Activated CD4-positive, alpha-beta T cell treated with anti-CD3 and anti-CD28 coated beads, Interleukin-2, amount 50 U/mL, for 1 hour (primary cell): ENCODE measurements at regions not wholly inside any gene's neighbourhood (a gene's known extent, or its start where the extent isn't known, plus 50 kb on each side); places are given as distances from the start of the nearest gene placed in this dataset.

Source experiments
- DNase-seq: peaks from one replicate; pipeline ENCODE4 v3.0.0-alpha.2; 2020

DNA sequence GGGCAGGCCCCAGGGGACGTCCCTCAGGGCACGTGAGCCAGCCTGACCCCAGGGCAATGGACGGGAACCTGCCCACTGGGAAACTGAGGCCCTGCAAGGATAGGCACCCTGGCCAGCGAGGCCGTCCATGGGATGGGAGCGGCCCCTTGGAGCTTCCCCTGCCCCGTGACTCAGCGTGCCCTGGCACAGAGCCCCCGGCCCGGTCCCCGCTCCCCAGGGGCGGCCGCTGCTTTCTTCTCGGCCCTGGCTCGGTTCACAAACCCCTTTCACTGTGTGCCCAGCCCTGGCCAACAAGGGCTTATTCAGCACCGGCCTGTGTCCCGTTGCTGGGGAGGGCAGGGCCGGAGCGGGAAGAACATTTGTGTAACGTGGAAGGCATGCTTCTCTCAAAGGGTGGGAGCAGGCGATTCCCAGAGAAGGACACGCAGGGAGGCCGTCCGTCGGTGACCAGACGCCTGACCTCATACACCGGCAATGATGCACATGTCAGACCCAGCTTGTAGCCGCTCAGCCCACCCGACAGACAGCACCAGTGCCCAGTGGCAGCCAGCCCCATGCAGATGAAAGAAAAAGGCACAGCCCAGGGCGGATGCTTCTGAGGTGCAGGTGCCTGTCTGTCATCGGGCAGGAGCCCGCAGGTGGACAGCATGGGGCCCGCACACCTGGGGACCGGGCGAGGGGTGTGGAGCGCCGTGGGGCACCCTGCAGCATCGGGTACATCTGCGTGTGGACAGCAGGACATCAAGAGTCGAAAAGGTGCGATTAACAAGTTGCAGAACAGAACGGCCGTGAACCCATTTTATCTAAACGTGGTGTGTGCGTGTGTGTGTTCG lies 94.5 kb downstream of the PDGFA start:
- DNase-seq: no peak

DNA sequence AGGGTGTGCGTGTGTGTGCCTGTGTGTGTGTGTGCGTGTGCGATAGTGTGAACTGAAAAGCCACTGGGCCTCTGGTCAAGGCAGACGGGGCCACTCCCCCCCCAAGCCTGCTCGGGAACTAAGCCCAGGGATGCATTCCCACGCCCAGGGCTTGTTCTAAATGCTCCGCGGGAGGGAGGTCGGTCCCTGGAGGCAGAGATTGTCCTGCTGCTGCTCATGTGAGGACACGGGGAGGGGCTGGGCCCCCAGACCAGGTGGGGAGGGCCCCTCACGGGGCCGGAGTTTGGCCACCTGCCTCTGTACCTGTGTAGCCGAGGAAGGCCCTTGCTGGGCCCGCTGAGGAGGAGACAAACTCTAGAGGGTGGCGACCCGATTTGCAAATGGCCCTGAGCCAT lies 93.9 kb downstream of the PDGFA start:
- DNase-seq: no peak

DNA sequence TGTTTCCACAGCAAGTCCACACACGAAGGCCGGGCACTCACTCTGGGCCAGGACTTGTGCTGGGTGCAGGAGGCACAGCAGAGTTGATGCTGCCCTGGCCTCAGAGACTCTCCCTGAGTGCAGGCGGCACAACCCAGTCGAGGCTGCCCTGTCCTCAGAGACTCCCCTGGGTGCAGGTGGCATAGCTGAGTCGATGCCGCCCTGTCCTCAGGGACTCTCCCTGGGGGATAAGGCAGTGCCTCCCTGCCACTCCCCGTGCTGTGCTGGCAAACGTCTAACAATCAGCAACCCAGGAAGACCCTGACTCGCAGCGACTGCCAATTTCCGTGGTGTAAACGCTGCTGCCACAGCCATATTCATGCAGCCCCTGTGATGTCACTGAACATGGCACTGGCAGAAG lies 93.1 kb downstream of the PDGFA start:
- no peak for DNase-seq

DNA sequence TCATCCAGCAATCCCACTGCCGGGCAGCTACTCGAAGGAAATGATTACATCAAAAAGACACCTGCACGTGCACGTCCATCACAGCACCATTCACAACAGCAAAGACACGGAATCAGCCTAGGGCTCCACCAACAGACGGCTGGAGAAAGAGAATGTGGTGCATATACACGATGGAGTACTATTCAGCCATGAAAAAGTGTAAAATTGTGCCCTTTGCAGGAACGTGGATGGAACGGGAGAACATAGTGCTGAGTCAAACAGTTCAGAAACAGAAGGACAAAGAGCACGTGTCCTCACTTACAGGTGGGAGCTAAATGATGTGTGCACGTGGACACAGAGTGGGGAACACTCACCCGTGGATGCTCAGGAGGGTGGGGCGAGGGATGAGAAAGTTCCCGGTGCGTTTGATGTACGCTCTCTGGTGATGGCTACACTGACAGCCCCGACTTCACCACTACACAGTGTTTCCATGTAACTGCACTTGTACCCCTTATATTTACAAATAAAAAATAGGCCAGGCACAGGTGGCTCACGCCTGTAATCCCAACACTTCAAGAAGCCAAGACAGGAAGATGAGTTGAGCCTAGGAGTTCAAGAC lies 92.0 kb downstream of the PDGFA start:
- DNase-seq: no peak

DNA sequence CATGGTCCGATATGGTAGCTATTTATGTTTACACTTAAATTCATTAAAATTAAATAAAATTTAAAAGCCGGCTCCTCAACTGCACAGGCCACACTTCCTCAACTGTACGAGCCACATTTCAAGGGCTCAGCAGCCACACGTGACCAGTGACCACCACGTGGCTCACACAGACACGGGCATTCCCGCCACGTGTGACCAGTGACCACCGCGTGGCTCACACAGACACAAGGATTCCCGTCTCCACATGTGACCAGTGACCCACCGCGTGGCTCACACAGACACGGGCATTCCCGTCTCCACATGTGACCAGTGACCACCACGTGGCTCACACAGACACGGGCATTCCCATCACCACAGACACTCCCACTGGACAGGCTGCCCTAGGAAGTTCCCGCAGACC lies 91.3 kb downstream of the PDGFA start:
- no peak for DNase-seq

DNA sequence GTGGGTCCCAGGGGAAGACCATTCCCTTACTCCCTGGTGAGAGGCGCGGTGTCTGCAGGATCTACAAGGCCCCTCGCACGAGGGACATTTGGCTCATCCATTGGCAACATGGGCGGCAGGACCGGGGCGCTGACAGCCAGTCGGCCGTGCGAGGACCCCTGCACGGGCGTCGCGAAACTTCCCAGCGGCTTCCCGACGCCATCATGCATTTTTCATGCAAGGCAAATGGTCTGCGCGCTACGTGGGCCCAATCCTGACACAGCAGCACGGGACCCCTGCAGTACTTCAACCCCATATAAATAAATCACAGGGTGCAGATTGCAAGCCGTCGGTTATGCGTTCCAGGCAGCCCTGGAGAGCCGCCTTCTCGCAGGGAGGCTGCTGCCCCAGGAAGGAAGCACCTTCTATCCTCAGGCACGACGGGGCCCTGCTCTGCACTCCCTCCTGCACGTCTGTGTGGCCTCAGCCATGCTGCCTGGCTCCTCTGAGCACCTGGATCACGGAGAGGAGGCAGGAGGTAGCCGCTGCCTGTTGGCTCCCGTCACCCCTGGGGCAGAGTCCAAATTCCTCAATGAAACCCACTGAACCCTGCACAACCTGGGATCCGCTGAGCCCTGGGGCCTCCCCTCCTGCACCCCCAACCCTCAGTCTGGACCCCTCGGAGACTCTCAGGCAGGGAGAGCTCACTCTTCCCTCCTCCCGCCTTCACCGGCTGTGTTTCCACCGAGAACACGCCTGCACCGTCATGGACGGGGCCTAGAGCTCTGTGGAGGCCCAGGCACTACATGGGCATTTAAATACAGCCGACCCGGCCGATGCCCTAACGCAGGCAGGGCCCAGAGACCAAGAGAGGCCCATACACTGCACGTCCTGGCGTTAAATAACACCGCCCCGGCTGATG lies 90.5 kb downstream of the PDGFA start:
- no peak for DNase-seq

DNA sequence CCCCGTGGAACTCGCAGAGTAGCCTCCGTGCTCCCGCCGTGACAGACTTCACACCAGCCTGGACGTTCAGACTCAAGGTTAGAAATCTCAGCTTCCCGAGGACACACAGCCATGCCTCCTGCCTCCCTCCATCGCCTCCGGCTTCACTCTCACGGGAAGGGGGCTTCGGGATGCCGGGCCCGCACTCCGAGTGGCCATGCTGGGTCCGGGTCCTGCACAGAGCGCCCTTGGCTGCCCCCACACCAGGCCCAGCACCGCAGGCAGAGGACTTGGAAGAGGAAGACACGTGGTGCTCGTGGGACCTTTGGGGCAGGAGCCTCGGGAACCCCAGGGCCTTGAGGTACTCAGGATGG lies 89.8 kb downstream of the PDGFA start:
- no peak for DNase-seq

DNA sequence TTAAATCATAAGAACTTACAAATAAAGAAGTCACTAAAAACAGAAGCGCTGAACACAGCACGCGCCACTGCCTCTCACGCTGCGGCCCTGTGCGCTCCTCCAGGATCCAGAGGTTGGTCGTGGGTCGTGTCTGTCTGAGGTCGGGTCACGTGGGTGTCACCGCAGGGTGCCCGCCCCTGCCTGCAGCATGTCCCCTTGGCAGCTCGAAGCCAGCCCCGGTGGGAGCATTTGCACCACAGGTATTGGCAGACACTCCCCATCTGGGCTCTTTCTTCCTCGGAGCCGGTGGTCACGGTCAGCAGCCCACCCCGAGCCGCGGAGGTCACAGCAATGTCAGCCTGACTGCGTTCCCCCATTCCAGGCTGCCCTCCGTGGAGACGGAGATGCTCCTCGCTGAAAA lies 88.6 kb downstream of the PDGFA start:
- DNase-seq: no peak

DNA sequence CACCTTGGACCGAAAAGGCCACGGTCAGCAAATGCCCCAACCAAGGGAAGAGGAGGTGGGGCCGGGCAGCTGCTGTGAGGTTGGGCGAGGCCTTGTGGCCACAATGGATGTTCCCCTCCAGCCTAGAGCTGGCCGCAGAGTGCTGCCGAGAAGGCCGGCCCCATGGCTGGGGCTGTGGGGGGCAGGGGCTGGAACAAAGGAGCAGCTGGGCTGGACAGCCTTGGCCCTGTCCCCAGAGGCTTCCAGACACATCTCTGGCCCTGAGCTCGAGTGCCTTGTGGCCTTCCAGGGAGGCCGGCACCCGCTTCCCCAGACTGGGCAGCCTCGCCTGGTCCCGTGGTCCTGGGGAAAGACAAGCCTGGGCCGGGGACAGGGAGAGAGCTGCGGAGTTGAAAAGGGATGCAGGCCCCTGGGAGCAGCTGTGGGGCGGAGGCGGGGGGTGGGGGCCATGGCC lies 88.0 kb downstream of the PDGFA start:
- no peak for DNase-seq

DNA sequence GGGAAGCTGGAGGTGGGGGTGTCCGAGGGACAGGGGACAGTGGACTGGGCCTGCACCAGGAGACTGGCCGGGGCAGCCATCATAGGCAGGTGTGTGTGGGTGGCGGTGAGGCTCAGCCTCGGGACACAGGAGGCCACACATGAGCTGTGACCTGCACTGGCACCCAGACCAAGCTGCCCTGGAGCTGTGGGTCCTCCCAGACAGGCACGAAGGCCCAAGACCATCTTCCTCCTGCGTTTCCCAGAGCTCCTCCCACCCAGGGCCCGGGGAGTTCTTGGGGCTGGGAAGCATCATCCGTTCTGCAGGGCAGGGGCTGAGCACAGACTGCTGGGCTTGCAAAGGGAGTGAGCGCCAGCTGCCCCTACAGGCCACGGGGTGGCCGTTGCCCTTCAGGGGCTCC lies 87.4 kb downstream of the PDGFA start:
- DNase-seq: no peak

DNA sequence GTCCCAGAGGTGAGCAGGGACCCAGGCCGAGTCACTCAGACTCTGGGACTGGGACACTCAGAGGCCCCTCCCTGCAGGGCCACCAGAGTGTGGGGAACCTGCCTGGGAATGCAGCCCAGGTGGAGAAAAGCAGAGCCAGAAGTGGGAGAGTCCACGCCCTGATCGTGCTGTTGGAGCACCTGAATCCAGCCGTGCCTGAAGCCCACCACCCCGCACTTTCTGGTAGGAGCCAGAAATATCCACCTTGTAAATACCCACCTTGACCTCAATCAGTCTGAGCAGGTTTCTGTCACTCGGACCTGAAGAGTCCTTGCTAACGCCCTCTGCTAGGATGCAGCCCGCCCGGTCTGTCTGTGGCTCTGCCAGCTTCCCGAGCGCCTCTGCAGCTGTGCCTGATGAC lies 86.7 kb downstream of the PDGFA start:
- no peak for DNase-seq

DNA sequence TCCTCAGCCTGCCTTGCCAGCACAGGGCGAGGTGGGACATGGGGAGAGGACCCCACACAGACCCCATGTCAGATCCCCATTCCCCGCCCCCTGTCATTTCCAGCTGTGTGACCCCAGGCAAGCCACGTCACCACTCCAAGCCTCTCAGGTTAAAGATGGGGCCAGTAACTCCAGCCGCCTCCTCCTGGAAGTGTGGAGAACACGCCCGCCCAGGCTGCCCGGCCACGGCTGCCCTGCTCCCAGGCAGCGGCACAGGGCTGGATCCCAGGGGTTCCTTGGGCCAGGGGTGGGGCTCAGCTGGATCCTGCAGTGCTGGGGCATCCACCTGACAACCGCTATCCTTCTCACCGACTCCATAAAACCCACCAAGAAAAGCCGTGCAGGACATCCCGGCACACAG lies 86.1 kb downstream of the PDGFA start:
- no peak for DNase-seq

DNA sequence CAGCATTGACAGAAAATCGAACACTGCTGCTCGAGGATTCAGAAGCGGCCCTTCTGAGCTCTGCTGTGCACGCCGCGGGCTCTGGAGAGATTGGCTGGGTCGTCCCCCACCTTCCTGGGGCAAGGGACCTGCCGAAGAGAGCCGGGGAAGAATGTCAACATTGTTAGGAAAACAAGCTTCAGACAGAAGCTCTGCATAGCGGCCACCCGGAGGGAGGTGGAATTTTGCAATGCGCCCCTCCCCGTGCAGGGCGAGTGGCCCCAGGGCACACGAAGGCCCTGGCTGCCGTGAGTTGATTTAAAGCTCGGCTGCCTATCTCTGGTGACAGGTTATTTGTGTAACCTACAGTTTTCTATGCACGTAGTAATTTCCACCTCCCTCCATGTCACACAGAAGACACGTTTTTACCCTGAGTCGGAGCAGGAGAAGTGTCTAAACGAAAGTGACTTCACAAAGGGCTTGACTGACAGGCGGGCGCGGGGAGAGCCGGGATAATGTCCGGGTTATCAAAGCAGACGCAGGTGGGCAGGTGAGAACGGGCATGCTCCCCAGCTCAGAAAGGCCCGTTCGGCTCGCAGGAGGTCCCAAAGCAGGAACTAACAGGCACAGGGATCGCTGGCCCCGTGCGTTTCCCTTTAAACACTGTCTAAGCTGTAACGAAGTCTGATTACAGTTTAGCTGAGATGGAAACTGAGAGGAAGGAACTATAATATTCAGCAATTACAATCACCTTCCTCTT lies 84.6 kb downstream of the PDGFA start:
- no peak for DNase-seq

DNA sequence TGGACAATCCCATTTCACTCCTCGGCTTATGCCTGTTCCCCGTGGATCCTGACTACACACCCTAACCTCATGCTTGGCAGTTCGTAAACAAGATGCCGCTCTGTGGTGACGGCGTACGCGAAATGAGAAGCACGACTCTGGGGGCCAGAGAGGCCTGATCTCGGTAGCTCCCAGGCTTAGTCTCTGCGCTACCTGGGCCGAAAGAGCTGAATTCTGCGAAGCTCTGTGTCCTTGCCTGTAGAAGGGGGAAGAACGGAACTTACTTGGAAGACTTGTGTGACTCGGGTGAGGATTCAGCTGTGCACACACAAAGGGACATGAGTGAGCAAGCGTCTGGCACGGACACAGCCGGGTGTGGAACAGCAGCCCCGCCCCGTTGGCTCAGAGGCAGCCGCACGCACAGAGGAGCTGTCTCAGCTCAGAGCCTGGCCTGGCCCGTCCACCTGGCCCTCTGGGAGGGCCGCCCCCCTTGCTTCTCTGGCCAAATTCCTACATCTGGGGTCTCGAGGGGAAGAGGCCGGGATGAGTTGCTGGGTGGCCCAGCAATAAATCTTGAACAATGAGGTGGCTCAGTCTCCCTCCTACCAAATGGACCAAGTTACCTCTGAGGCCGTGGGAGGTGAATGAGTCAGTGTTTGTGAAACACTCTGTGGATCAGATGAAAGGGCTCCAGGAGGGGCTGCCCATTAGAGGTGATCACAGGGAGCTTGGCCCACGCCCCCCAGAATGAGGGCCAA lies 83.8 kb downstream of the PDGFA start:
- DNase-seq: no peak

DNA sequence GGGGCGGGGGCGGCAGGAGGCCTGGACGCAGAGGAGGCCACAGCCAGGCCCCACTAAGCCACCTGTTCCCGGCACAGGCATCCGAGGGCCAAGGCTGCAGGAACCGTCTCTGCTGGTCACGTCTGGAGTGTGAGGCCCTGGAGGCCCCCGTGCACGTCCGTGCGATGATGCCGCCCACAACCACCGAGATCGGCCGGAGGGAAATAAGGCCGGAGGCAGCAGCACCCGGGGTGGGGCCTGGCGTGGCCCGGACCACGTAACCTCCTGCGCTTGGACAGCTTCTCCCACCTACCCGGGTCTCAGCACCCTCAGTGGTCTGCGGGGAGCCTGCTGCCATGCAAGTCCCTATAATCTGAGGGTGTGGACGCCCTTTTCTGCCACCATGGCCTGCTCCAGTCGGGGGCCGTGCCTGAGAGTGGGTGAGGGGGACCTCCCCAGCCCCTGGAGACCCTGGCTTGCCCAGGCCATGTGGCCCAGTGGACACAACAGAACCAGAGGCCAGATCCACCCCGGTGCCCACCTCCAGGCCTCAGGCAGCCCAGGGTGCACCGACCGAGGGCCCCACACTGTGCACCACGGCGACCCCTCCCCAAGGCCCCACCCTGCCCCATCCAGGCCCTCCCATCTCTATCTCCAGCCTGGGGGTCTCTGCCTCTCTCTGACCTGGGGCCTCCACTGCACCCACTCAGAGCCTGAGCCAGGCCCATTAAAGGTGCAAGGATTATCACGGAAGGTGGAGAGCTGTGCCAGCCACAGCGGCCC lies 83.1 kb downstream of the PDGFA start:
- DNase-seq: no peak

DNA sequence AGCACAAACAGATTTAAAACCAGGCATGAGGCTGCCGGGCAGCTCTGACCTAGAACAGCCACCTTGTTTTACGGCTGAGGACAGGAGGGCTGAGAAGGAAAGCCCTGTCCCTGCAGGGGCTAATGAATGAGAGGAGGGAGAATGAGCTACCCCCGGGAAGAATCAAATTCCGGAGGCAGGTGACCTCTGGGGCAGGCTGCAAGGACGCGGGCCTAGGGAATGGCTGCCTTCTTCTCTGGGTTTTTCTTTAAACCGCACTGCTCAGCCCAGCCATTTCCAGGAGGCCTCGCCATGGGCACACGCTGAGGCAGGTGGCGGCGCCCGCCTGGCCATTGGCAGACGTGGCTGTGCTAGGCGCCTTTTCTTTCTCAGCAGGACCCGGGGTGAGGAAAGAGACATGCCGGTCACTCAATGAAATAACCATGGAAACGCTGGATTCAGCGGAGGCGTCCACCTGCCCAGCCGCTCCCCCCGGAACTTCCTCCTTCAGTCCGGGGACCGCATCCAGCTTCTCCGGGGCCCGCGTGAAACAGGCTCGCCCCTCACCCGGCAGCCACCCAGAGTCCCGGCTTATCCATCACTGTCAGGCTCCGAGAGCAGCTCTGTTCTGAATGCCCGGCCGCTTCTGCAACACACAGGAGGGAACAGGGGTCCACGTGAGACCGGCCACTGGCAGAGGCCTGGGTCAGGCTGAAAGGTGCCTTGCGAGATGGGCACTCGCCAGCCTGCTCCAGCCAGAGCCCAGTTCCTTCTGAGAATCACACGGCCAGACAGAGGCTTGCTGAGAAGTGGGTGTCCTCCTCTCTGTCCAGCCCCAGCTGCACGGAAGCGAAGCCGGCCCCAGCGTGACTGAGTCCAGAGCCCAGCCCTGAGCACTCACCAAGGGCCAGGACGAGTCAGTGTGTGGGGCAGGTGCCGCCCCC lies 82.1 kb downstream of the PDGFA start:
- no peak for DNase-seq

DNA sequence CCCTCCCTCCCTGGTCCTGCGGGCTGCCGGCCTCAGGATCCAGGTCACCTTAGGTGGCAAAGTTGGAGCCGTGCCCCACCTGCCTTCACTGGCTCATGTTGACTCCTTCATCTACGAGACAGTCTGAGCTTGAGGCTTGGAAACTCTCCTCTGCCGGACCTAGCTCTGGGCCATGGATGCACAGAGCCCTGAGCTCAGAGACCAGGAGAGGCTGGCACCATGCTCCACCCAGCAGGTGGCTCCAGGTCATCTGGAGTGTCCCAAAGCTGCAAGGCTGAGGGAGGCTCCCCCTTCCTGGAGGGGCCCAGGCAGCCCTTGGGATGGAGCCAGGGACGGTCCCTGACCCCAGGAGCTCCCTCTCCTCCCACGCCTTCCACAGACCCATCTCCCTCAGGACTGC lies 81.3 kb downstream of the PDGFA start:
- DNase-seq: no peak

DNA sequence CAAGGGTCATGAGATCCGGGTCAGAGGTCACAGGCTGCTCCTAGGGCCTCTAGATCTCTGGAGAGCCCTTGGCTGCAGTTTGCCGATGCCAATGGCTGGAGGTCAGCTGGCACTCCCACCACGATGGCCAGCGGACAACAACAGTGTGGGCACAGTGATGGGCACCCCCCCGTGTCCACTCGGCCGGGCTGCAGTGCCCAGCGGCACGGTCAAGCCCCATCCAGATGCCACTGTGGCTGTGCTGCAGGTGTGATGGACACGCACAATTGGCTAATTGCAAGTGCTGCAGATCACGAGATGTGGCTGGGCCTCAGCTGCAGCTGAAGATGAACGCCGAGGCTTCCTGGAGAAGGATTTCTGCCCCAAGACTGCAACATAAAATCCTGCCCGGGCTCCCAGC lies 80.7 kb downstream of the PDGFA start:
- no peak for DNase-seq

DNA sequence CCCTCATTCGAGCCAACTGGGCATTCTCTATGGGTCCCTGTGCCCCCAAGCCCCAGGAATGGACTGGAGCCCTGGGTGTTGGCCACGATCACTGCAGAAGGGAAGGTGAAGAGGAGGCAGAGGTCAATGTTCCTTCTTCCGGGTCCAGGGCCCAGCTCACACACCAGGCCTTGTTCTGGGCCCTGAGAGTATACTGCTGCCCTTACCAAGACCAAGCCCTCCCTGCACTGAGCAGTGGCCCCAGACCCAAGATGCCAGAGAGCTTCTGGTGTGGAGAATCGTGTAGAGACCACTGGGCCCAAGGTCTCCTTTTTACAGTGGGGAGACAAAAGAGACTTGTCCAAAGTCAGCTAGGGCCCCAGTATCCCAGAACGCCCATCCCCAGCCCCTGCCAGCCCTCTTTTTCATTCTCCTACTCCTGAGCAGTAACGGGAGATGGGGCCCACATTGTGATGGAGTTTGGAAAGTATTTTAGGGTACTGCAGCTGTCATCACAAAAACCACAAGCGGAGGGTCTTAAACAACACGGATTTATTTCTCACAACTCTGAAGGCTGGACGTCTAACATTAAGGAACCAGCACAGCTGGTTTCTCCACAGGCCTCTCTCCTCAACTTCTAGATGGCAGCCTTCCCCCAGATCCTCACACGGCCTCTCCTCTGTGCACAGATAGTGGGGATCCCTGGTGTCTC lies 79.4 kb downstream of the PDGFA start:
- DNase-seq: no peak
